HG02798 (cell line): ENCODE measurements at regions not wholly inside any gene's neighbourhood (a gene's known extent, or its start where the extent isn't known, plus 50 kb on each side); places are given as distances from the start of the nearest gene placed in this dataset.

Experiments
- ATAC-seq: cut with Tn5 transposase; IDR thresholded peaks from one replicate; pipeline ENCODE4 v1.9.1; 2021; ENCODE audit warnings: mild to moderate bottlenecking; ENCODE audit not compliant: unreplicated experiment, poor library complexity

- no peak for ATAC-seq
Measured at GRCh38 chr6:76351275-76351674, 278.8 kb upstream of the IMPG1 start.

GRCh38 chr6:76347539-76347938 is 275.1 kb upstream of the IMPG1 start:
- ATAC-seq = no peak

DNA sequence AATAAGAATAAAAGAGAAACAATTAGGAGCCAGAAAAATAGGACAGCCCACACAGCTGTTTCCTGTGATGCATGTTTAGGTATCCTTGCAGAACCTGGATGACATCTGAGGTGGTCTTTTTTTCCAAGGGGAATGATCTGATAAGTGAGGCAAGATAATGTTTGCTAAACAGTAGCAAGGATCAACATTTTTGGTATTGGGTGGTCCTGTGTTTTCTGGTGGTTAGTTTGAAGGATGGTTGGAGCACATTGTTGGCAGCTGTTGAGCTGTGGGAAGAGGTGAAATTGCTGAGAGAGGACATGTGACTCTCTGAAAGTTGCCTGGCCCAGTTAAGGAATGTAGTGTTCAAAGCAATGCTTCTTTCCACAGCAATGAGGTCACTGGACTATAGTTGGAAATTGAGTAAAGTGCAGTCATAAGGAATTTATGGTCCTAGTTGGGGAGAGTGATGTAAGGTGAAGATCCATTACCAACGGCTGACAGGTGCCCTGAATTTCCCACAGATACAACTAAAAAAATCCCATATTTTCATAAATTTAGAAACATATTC is 270.2 kb upstream of the IMPG1 start:
- no peak for ATAC-seq

- ATAC-seq = no peak
Measured at GRCh38 chr6:76330031-76330430, 257.6 kb upstream of the IMPG1 start.

GRCh38 chr6:76326871-76327270 is 254.4 kb upstream of the IMPG1 start:
- no peak for ATAC-seq
